ENCODE measurements at regions not wholly inside any gene's neighbourhood (a gene's known extent, or its start where the extent isn't known, plus 50 kb on each side); places are given as distances from the start of the nearest gene placed in this dataset.

- no peak for DNase-seq
- H3K27me3 ChIP-seq = no peaks in the 10 kb centered on the region
- intact Hi-C loops (cut with DNase I; ENCODE audit: low total_unique reads) = no loop called here
- no peaks in the 10 kb centered on the region for H3K36me3 ChIP-seq (ENCODE audit: low read depth, missing control alignments)
- no peak for TF ChIP-seq CTCF (IDR thresholded peaks at IDR 0.05)
- TF ChIP-seq POLR2A (IDR thresholded peaks at IDR 0.05) = no peak
- H3K9me3 ChIP-seq = no peaks in the 10 kb centered on the region
- no peaks in the 10 kb centered on the region for H3K4me1 ChIP-seq
- no peak overlapping the region for H3K27ac ChIP-seq
- no peak overlapping the region for H3K4me3 ChIP-seq
- 78 to 80% methylated on average over 4 of the region's 4 CpGs for WGBS, 2 donors
Measured at GRCh38 chr3:27644941-27645340, 77.2 kb downstream of the EOMES start.

DNA sequence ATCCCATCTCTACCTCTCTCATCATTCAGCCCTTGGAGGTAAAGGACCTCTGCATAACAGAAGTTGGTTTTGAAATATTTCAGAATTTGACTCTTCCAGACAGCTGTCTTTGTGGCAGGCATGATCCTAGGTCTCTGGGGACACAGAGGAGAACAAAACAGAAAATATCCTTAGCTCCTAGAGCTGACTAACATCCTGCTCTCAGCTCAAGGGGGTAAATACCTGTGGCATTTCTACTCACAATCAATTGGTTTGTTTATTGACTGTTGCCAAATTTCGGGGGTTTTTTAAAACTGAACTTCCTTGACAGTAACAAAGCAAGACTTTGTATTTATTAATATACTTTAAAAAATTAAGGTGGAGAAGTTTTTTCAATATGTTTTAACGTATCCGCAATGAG, 78.8 kb downstream of the EOMES start:
- TF ChIP-seq POLR2A (IDR thresholded peaks at IDR 0.05) = no peak
- Histone ChIP-seq H3K27ac (no peak overlapping the region), H3K36me3 (ENCODE audit: low read depth, missing control alignments) (no peaks in the 10 kb centered on the region), H3K27me3 (no peaks in the 10 kb centered on the region), H3K4me3 (no peak overlapping the region), H3K4me1 (no peaks in the 10 kb centered on the region), H3K9me3 (no peaks in the 10 kb centered on the region)
- intact Hi-C loops (cut with DNase I; ENCODE audit: low total_unique reads) = no loop called here
- no peak for DNase-seq
- 90 to 95% methylated on average over 3 of the region's 3 CpGs for WGBS, 2 donors

DNA sequence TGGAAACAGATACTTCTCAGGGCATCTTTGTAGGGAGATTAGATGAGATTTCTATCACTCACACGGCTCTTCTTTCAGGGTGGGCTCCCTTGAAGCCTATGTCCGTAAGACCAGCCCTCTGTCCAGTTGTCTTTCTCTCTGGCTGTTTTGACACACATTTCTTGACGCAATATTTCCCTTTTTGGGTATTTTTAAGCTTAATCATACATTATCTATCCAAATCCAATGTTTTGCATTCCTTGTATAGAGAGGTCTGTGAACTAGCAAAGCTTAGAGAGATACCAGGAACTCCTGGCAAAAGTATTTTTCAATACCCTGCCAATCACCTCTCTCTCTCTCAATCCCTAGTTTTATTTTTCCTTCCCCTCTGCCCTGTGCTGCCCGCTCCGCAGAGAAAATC, 79.3 kb downstream of the EOMES start:
- Histone ChIP-seq H3K27ac (no peak overlapping the region), H3K27me3 (no peaks in the 10 kb centered on the region), H3K4me3 (no peak overlapping the region), H3K36me3 (ENCODE audit: low read depth, missing control alignments) (no peaks in the 10 kb centered on the region), H3K9me3 (no peaks in the 10 kb centered on the region), H3K4me1 (no peaks in the 10 kb centered on the region)
- intact Hi-C loops (cut with DNase I; ENCODE audit: low total_unique reads) = no loop called here
- DNase-seq = no peak
- TF ChIP-seq POLR2A (IDR thresholded peaks at IDR 0.05) (no peak), CTCF (IDR thresholded peaks at IDR 0.05) (no peak)
- WGBS, 2 donors = 88 to 94% methylated on average over 5 of the region's 5 CpGs

DNA sequence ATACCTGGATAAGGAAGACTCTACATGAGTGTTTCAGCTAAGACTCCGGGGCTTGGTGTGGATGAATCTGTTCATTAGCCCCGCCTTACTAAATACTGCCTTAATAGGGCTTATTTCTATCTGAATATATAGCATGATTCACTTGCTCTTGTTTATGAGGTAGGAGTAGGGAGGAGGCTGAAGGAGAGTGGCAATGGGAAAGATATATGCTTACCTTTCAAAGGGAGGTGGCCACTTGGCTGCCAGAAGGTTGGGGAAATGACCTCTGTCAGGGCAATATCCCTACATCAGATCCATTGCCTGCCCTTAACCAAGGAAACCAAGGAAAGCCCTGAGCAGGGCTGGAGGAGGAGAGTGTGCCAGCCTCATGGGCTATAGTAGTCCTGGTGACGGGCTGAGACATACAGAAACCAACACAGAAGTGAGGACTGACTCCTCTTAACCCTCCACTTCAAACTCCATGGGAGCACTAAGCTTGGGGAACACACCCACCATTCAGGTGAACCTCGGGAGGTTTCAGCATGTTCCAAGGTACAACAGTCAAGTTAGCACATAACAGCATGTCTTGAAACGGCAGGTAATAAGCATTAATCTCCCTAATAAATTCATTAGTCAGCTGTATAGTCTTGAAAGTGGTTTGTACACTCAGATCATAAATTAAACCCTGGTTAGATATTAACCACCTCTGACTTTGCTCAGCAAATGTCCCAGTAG, 80.1 kb downstream of the EOMES start:
- no peaks in the 10 kb centered on the region for H3K9me3 ChIP-seq
- no peaks in the 10 kb centered on the region for H3K4me1 ChIP-seq
- H3K36me3 ChIP-seq (ENCODE audit: low read depth, missing control alignments) = no peaks in the 10 kb centered on the region
- H3K27me3 ChIP-seq = no peaks in the 10 kb centered on the region
- no peak for TF ChIP-seq POLR2A (IDR thresholded peaks at IDR 0.05)
- no peak overlapping the region for H3K4me3 ChIP-seq
- WGBS, 2 donors = 88 to 96% methylated on average over 5 of the region's 5 CpGs
- intact Hi-C loops (cut with DNase I; ENCODE audit: low total_unique reads) = no loop called here
- no peak for DNase-seq
- no peak overlapping the region for H3K27ac ChIP-seq

GRCh38 chr3:27641271-27641800, 80.8 kb downstream of the EOMES start:
- Histone ChIP-seq H3K36me3 (ENCODE audit: low read depth, missing control alignments) (no peaks in the 10 kb centered on the region), H3K9me3 (no peaks in the 10 kb centered on the region), H3K27me3 (no peaks in the 10 kb centered on the region), H3K4me1 (no peaks in the 10 kb centered on the region), H3K4me3 (no peak overlapping the region), H3K27ac (no peak overlapping the region)
- intact Hi-C loops (cut with DNase I; ENCODE audit: low total_unique reads) = no loop called here
- WGBS, 2 donors = 94 to 96% methylated on average over 1 of the region's 1 CpG
- DNase-seq = no peak
- TF ChIP-seq CTCF (IDR thresholded peaks at IDR 0.05) (no peak), POLR2A (IDR thresholded peaks at IDR 0.05) (no peak)

- H3K4me1 ChIP-seq = peaks cover 9% of the 10 kb centered on the region
- H3K27me3 ChIP-seq = no peaks in the 10 kb centered on the region
- H3K4me3 ChIP-seq = no peak overlapping the region
- 92% methylated on average over 2 of the region's 2 CpGs for WGBS, 2 donors
- no peak for DNase-seq
- TF ChIP-seq POLR2A (IDR thresholded peaks at IDR 0.05) (no peak), CTCF (IDR thresholded peaks at IDR 0.05) (no peak)
- intact Hi-C loops (cut with DNase I; ENCODE audit: low total_unique reads) = no loop called here
- H3K36me3 ChIP-seq (ENCODE audit: low read depth, missing control alignments) = no peaks in the 10 kb centered on the region
- no peak overlapping the region for H3K27ac ChIP-seq
- no peaks in the 10 kb centered on the region for H3K9me3 ChIP-seq
Measured at GRCh38 chr3:27639271-27639670, 82.9 kb downstream of the EOMES start.

Measured in testis (tissue), 2 donors.